ENCODE measurements at regions not wholly inside any gene's neighbourhood (a gene's known extent, or its start where the extent isn't known, plus 50 kb on each side); places are given as distances from the start of the nearest gene placed in this dataset.

DNA sequence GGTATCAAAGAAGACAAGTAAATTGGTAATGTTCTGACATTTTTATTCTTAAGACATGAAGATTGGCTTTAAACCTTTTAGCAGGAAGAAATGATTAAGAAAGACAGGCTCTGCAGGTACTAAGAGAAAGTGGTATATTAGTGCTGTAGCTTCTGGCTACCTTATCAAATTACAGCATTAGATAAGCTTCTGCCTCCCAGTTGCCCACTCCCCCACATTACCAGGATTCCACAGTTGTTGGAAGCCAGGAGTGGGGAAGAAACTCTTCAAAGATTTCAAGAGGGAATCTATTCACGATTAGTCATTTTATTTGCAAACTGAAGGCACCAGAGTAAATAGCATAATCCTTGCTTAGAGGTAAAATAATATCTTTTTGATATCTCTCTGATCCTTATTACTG lies 274.9 kb downstream of the LMO4 start:
- no peaks in the 10 kb centered on the region for H3K36me3 ChIP-seq (ENCODE audit: control insufficient read depth in 4 of 4, insufficient read depth in 3 of 4, low read depth in 1 of 4, low read length in 3 of 4)
- DNase-seq (ENCODE audit: low spot score), result no peak
- 83% methylated on average over 1 of the region's 1 CpG for WGBS
- no peaks in the 10 kb centered on the region for H3K27me3 ChIP-seq (ENCODE audit: control insufficient read depth in 4 of 4, insufficient read depth in 4 of 4, low read length in 3 of 4)
- no peak overlapping the region for H3K9ac ChIP-seq (ENCODE audit: low read depth in 1 of 2, low read length in 2 of 2)
- peaks cover 0 to 4% (median 0%) of the 10 kb centered on the region in 4 donors for H3K9me3 ChIP-seq (ENCODE audit: control insufficient read depth in 4 of 4, low read length in 3 of 4)
- no peaks in the 10 kb centered on the region for H3K4me1 ChIP-seq (ENCODE audit: control insufficient read depth in 4 of 4, insufficient read depth in 4 of 4, low read length in 3 of 4)
- TF ChIP-seq, protein P1, sequence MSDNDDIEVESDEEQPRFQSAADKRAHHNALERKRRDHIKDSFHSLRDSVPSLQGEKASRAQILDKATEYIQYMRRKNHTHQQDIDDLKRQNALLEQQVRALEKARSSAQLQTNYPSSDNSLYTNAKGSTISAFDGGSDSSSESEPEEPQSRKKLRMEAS (IDR thresholded peaks at IDR 0.05), result no peak
- TF ChIP-seq EGR1 (IDR thresholded peaks at IDR 0.05; ENCODE audit: low read depth in 2 of 2) (no peak), HNF4G (IDR thresholded peaks at IDR 0.05) (no peak), NR2F2 (IDR thresholded peaks at IDR 0.05) (no peak), SP1 (IDR thresholded peaks at IDR 0.05) (no peak), RXRA (IDR thresholded peaks at IDR 0.05) (no peak), HNF4A (conservative IDR thresholded peaks at IDR 0.05) (no peak), YY1 (IDR thresholded peaks at IDR 0.05) (no peak), GABPA (IDR thresholded peaks at IDR 0.05 in 1 of 2, conservative IDR thresholded peaks at IDR 0.05 in 1 of 2) (no peak)
- TF ChIP-seq, protein P2, sequence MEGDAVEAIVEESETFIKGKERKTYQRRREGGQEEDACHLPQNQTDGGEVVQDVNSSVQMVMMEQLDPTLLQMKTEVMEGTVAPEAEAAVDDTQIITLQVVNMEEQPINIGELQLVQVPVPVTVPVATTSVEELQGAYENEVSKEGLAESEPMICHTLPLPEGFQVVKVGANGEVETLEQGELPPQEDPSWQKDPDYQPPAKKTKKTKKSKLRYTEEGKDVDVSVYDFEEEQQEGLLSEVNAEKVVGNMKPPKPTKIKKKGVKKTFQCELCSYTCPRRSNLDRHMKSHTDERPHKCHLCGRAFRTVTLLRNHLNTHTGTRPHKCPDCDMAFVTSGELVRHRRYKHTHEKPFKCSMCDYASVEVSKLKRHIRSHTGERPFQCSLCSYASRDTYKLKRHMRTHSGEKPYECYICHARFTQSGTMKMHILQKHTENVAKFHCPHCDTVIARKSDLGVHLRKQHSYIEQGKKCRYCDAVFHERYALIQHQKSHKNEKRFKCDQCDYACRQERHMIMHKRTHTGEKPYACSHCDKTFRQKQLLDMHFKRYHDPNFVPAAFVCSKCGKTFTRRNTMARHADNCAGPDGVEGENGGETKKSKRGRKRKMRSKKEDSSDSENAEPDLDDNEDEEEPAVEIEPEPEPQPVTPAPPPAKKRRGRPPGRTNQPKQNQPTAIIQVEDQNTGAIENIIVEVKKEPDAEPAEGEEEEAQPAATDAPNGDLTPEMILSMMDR (IDR thresholded peaks at IDR 0.05; ENCODE audit: low read depth, low read length, missing input control), result no peak
- TF ChIP-seq, protein P3, sequence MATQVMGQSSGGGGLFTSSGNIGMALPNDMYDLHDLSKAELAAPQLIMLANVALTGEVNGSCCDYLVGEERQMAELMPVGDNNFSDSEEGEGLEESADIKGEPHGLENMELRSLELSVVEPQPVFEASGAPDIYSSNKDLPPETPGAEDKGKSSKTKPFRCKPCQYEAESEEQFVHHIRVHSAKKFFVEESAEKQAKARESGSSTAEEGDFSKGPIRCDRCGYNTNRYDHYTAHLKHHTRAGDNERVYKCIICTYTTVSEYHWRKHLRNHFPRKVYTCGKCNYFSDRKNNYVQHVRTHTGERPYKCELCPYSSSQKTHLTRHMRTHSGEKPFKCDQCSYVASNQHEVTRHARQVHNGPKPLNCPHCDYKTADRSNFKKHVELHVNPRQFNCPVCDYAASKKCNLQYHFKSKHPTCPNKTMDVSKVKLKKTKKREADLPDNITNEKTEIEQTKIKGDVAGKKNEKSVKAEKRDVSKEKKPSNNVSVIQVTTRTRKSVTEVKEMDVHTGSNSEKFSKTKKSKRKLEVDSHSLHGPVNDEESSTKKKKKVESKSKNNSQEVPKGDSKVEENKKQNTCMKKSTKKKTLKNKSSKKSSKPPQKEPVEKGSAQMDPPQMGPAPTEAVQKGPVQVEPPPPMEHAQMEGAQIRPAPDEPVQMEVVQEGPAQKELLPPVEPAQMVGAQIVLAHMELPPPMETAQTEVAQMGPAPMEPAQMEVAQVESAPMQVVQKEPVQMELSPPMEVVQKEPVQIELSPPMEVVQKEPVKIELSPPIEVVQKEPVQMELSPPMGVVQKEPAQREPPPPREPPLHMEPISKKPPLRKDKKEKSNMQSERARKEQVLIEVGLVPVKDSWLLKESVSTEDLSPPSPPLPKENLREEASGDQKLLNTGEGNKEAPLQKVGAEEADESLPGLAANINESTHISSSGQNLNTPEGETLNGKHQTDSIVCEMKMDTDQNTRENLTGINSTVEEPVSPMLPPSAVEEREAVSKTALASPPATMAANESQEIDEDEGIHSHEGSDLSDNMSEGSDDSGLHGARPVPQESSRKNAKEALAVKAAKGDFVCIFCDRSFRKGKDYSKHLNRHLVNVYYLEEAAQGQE (IDR thresholded peaks at IDR 0.05), result no peak
- TF ChIP-seq, protein P4, sequence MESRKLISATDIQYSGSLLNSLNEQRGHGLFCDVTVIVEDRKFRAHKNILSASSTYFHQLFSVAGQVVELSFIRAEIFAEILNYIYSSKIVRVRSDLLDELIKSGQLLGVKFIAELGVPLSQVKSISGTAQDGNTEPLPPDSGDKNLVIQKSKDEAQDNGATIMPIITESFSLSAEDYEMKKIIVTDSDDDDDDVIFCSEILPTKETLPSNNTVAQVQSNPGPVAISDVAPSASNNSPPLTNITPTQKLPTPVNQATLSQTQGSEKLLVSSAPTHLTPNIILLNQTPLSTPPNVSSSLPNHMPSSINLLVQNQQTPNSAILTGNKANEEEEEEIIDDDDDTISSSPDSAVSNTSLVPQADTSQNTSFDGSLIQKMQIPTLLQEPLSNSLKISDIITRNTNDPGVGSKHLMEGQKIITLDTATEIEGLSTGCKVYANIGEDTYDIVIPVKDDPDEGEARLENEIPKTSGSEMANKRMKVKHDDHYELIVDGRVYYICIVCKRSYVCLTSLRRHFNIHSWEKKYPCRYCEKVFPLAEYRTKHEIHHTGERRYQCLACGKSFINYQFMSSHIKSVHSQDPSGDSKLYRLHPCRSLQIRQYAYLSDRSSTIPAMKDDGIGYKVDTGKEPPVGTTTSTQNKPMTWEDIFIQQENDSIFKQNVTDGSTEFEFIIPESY (IDR thresholded peaks at IDR 0.05), result no peak
- H3K27ac ChIP-seq (ENCODE audit: low read depth in 1 of 2, low read length in 2 of 2), result no peak overlapping the region
- no peak overlapping the region for H3K4me3 ChIP-seq (ENCODE audit: low read depth in 1 of 3, low read length in 3 of 3)

DNA sequence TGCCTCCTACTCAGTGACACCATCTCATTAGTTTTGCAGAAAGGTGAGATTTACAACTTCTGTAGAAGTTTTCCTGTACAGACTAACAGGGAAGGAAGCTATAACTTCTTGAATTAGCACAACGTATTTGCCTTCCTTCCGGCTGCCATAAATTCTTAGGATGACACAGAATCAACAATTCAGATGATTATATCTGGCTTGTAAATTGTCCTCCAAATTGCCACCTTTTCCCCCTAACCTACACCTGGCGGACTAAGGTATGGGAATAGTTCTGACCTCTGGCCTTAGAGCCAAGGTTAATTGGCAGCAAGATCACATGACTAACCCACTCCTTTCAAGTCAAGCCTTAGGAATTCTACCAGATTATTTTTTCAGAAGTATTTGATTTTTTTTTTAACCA lies 284.3 kb downstream of the LMO4 start:
- no peak for DNase-seq (ENCODE audit: low spot score)
- no peaks in the 10 kb centered on the region for H3K4me1 ChIP-seq (ENCODE audit: control insufficient read depth in 4 of 4, insufficient read depth in 4 of 4, low read length in 3 of 4)
- WGBS, result 73% methylated on average over 3 of the region's 3 CpGs
- H3K4me3 ChIP-seq (ENCODE audit: low read depth in 1 of 3, low read length in 3 of 3), result no peak overlapping the region
- H3K9me3 ChIP-seq (ENCODE audit: control insufficient read depth in 4 of 4, low read length in 3 of 4), result no peaks in the 10 kb centered on the region
- no peaks in the 10 kb centered on the region for H3K27me3 ChIP-seq (ENCODE audit: control insufficient read depth in 4 of 4, insufficient read depth in 4 of 4, low read length in 3 of 4)
- no peak overlapping the region for H3K9ac ChIP-seq (ENCODE audit: low read depth in 1 of 2, low read length in 2 of 2)
- no peak overlapping the region for H3K27ac ChIP-seq (ENCODE audit: low read depth in 1 of 2, low read length in 2 of 2)
- TF ChIP-seq FOXA1 (IDR thresholded peaks at IDR 0.05) (no peak), GABPA (IDR thresholded peaks at IDR 0.05 in 1 of 2, conservative IDR thresholded peaks at IDR 0.05 in 1 of 2) (no peak), NR2F2 (IDR thresholded peaks at IDR 0.05) (no peak), SP1 (IDR thresholded peaks at IDR 0.05) (no peak)
- no peaks in the 10 kb centered on the region for H3K36me3 ChIP-seq (ENCODE audit: control insufficient read depth in 4 of 4, insufficient read depth in 3 of 4, low read depth in 1 of 4, low read length in 3 of 4)
